SHP77 (cell line): ENCODE measurements at regions not wholly inside any gene's neighbourhood (a gene's known extent, or its start where the extent isn't known, plus 50 kb on each side); places are given as distances from the start of the nearest gene placed in this dataset.

Experiments
- DNase-seq, 2 experiments: peaks; one replicate each; lab custom pipeline; 2025; lab: John Stamatoyannopoulos, UW

GRCh38 chr6:92635553-92636153, 783.7 kb downstream of the EPHA7 start:
- DNase-seq, result no peak

DNA sequence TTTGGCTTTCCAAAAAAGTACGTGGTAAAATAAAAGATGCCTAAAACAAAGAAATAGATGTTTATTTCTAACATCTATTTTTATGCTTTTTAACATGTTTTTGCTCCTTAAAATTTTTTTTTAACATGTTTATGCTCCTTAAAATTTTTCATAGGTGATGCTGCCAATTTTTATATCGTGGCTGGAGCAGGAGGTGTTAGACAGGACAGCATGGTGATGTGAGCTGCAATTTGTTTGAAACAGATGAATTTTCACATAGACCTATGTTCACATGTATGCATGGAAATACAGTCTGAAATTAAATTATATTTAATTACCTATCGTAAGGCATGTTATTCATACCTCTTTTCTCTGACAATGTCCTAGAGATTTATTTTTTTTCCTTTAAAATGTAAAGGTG, 784.8 kb downstream of the EPHA7 start:
- no peak for DNase-seq

GRCh38 chr6:92623431-92623830, 795.9 kb downstream of the EPHA7 start:
- no peak for DNase-seq

DNA sequence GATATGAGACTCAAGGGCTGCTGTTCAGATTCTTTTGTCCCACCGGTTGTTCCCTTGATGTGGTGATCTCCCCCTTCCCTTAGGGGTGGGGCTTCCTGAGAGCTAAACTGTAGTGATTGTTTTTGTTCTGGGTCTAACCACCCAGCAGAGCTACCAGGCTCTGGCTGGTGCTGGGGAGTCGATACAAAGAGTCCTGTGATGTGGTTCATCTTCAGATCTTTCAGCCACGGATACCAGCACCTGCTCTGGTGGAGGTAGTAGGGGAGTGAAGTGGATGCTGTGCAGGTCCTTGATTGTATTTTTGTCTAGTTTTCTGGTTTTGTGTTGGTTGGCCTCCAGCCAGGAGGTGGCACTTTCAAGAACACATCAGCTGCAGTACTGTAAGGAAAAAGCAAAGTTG, 801.6 kb downstream of the EPHA7 start:
- no peak for DNase-seq

DNA sequence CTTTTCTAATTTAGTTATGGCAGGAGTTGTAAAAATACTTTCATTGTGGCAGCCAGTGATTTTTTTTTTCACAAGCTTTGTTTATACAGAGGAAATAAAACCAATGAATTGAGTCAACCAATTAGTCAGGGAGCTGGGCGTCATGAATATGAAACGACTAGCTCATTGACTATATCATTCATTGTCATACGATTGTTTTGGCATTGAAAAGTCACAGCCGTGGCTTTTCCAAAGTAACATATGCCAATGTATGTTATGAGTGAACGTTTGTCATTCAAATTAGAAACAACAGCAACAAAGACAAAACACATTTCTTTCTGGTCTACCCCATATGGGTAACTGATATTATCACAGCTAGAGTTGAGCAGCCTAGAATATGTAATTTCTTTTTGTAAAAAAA, 810.6 kb downstream of the EPHA7 start:
- DNase-seq, result no peak

- no peak for DNase-seq
These were observed 826.2 kb downstream of the EPHA7 start for GRCh38 chr6:92593201-92593600.

DNA sequence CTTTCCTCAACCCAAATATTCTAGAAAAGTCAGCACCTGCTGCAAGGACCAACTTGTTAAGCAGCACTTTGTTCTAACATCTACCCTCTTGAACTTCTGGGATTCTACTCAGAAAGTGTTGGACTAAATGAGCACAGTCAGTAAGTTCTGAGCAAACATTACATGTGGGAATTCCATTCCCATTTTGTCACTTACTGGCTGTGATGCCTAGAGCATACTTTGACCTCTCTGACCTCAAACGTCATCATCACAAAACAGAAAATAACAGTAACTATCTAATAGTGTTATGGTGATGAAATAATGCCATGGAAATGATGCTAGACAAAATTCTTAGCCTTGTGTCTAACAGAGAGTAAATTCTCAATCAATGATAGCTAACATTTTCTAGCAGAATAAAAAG, 829.4 kb downstream of the EPHA7 start:
- DNase-seq, result no peak

GRCh38 chr6:92588148-92588547, 831.2 kb downstream of the EPHA7 start:
- DNase-seq, result no peak

DNA sequence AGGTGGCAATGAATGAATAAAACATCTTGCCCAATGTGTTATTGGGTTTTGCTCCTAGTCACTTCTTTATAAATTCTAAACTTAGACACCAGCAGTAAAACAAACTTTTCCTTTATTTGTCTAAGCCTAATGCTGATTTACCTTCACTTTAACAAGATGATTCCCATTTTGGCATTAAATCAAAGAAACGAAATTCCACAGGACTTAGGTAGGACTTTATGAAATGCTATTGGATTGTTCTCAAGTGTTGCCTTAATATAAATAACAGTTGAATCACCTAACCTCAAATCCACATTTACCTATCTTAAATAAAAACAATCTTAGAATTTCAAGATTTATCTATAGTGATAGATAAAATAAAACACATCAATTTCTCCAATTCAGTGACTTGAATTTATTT, 831.8 kb downstream of the EPHA7 start:
- DNase-seq, result no peak

DNA sequence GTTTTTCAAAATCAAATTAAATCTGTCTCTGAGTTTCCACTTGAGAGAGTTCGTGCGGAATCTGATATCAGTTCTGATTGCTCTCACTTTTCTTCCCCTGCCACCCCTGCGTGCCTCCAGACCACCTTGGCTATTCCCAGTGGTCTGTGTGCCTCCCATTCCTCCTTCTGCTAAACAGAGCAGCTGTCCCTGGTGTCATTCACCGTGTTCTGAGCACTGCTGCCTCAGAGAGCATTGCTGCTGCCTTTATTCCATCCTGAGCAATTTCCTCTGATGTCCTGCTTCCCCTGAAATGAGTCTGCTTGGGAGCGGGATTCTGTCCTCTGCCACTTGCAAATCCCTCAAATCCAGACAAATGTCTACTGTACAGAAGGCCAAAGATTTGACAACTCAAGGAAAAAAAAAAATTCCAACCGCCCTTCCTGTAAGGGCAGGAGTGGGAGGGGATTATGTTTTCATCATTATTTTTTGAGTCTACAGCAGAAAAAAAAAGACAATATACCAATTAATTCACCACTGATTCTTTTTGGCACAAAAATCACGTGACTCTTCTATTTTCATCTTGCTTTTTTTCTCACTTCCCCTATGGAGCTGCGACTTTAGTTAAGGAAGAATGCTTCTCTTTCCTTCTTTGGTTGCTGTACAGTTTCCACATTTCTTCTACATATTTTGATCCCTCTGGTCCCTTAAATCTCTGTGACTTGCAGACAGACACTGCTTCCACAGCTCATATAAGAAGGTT, 833.0 kb downstream of the EPHA7 start:
- no peak for DNase-seq

GRCh38 chr6:92582211-92582610, 837.1 kb downstream of the EPHA7 start:
- DNase-seq, result no peak

- DNase-seq, result no peak
These were observed 842.2 kb downstream of the EPHA7 start for GRCh38 chr6:92577077-92577719.

GRCh38 chr6:92568541-92568940, 850.8 kb downstream of the EPHA7 start:
- no peak for DNase-seq

DNA sequence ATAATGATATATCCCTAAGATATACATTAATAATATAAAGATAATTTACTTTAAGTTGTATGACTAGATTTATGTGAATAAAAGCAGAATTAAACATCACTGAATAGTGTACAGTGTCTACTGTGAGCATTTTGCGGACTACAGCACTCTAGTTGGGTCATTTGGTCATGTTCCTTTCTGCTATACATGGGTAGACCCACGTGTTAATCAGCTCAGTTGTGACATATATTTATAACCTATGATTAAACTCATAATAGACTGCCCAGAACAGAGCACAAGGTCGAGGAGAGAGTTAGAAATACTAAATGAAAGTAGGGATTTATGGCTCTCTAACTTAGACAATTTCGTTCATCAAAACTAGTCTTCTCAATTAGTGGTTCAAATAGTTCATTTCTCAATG, 852.7 kb downstream of the EPHA7 start:
- DNase-seq, result no peak

- DNase-seq, result no peak
These were observed 855.0 kb downstream of the EPHA7 start for GRCh38 chr6:92564376-92564775.

- DNase-seq, result no peak
These were observed 859.7 kb downstream of the EPHA7 start for GRCh38 chr6:92559611-92560010.

DNA sequence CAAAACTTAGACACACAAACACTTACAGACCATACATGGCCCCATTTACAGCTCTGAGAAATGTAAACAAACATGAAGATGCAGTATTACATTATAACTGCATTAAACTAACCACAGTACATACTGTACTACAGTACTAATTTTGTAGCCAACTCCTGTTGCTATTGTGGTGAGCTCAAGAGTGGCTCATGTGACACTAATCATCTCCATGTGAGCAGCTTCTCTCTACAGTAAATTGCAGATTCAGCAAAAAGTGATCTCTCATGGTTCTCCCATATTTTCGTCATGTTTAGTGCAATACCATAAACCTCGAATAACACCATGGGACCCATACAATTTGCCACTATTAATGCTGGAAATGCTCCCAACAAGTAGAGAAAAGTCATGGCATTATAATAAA, 860.4 kb downstream of the EPHA7 start:
- no peak for DNase-seq

GRCh38 chr6:92550501-92550900, 868.9 kb downstream of the EPHA7 start:
- DNase-seq, result no peak

GRCh38 chr6:92545861-92546260, 873.5 kb downstream of the EPHA7 start:
- DNase-seq, result no peak

GRCh38 chr6:92541448-92542060, 877.8 kb downstream of the EPHA7 start:
- DNase-seq, result no peak

GRCh38 chr6:92538926-92539325, 880.4 kb downstream of the EPHA7 start:
- no peak for DNase-seq

GRCh38 chr6:92538275-92538674, 881.1 kb downstream of the EPHA7 start:
- no peak for DNase-seq

- no peak for DNase-seq
These were observed 885.2 kb downstream of the EPHA7 start for GRCh38 chr6:92534109-92534508.
